AG04450 (cell line): ENCODE measurements at regions not wholly inside any gene's neighbourhood (a gene's known extent, or its start where the extent isn't known, plus 50 kb on each side); places are given as distances from the start of the nearest gene placed in this dataset.

Experiments
- CTCF ChIA-PET: fragments of 300-600, 350-600 bp; formaldehyde crosslinking; extraction: SDS; loops from one replicate; lab custom pipeline; 2022; ENCODE audit warnings: antibody characterized with exemption, inconsistent platforms; lab: Charles Lee
- POLR2A ChIA-PET: fragments of 350-600 bp; formaldehyde crosslinking; extraction: SDS; loops from one replicate; lab custom pipeline; 2021; ENCODE audit warnings: antibody characterized with exemption, inconsistent platforms; lab: Yijun Ruan, JAX
- DNase-seq: peaks from one replicate; pipeline ENCODE4 v3.0.0-alpha.2; 2011; ENCODE audit warnings: low read depth, low spot score
- H3K27ac ChIP-seq: one replicate; pipeline ENCODE4 v1.5.1; 2012; ENCODE audit warnings: low read depth, low read length, control low read depth
- H3K27me3 ChIP-seq: one replicate; pipeline ENCODE4 v1.6.0; 2012; ENCODE audit warnings: low read length; ENCODE audit not compliant: control insufficient read depth, insufficient read depth
- H3K4me3 ChIP-seq: 2 replicates; pipeline ENCODE4 v1.5.1; 2011; ENCODE audit warnings: mild to moderate bottlenecking, low read depth, low read length, control low read depth
- H3K9me3 ChIP-seq: 2 replicates; pipeline ENCODE4 v1.5.1; 2012; ENCODE audit warnings: low read length; ENCODE audit not compliant: control insufficient read depth, insufficient read depth
- TF ChIP-seq, protein P1 (sequence below): IDR thresholded peaks from 2 replicates; pipeline ENCODE4 v1.5.1; 2011; ENCODE audit warnings: low read depth, low read length, control low read depth, inconsistent platforms

DNA sequence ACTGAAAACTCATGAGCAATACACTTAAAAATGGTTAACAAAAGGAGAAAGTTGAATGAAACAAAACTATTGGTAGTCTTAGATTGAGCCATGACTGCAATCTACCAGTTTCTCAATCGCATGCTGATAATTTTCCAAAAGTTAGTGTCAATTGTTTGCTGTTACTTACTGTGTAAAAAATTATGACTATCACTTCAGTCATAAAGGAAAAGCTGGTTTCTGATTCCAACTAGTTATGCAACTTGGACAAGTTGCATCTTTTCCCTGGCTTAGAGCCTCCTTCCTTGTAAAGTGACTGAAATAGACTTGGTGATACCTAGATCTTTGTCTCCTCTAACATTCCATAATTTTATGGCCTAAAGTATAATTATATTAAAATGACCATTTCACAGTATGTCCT is 88.3 kb upstream of the PAK5 start:
- Histone ChIP-seq H3K27ac (no peak overlapping the region), H3K4me3 (no peak overlapping the region), H3K9me3 (no peaks in the 10 kb centered on the region), H3K27me3 (no peaks in the 10 kb centered on the region)
- TF ChIP-seq, protein P1, sequence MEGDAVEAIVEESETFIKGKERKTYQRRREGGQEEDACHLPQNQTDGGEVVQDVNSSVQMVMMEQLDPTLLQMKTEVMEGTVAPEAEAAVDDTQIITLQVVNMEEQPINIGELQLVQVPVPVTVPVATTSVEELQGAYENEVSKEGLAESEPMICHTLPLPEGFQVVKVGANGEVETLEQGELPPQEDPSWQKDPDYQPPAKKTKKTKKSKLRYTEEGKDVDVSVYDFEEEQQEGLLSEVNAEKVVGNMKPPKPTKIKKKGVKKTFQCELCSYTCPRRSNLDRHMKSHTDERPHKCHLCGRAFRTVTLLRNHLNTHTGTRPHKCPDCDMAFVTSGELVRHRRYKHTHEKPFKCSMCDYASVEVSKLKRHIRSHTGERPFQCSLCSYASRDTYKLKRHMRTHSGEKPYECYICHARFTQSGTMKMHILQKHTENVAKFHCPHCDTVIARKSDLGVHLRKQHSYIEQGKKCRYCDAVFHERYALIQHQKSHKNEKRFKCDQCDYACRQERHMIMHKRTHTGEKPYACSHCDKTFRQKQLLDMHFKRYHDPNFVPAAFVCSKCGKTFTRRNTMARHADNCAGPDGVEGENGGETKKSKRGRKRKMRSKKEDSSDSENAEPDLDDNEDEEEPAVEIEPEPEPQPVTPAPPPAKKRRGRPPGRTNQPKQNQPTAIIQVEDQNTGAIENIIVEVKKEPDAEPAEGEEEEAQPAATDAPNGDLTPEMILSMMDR: no peak
- DNase-seq: no peak
- POLR2A ChIA-PET: no interaction called here
- CTCF ChIA-PET: interaction anchor here (1.2 kb wide), 1 partner anchor 14 kb away, joined by 4 read pairs; no protein-coding TSS in a partner anchor

- Histone ChIP-seq H3K27me3 (no peaks in the 10 kb centered on the region), H3K4me3 (no peak overlapping the region), H3K27ac (no peak overlapping the region), H3K9me3 (no peaks in the 10 kb centered on the region)
- TF ChIP-seq, protein P1: no peak
- no peak for DNase-seq
- ChIA-PET POLR2A (no interaction called here), CTCF (interaction anchor here (0.6 kb wide), 1 partner anchor 9 kb away, joined by 6 read pairs; no protein-coding TSS in a partner anchor)
Observed at GRCh38 chr20:9926476-9926875, 87.6 kb upstream of the PAK5 start.

GRCh38 chr20:9926007-9926406 is 87.1 kb upstream of the PAK5 start:
- no peak overlapping the region for H3K4me3 ChIP-seq
- DNase-seq: no peak
- ChIA-PET POLR2A (no interaction called here), CTCF (interaction anchor here (0.6 kb wide), 1 partner anchor 8 kb away, joined by 6 read pairs; no protein-coding TSS in a partner anchor)
- H3K9me3 ChIP-seq: no peaks in the 10 kb centered on the region
- H3K27ac ChIP-seq: no peak overlapping the region
- H3K27me3 ChIP-seq: no peaks in the 10 kb centered on the region
- TF ChIP-seq, protein P1: no peak

DNA sequence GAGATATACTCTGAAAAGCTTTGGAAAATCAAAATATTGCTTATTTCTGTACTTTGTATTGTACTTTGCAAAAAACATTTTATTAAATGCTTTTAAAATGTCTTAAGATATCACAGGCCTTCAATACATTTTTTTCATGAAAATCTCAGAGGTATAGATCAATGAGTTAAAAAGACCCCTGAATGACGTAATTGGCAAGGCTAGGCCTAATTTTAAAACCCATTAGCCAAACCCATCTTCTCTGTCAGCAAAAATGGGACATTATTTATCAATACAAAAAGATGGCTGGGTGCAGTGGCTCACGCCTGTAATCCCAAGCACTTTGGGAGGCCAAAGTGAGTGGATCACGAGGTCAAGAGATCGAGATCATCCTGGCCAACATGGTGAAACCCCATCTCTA is 84.8 kb upstream of the PAK5 start:
- Histone ChIP-seq H3K4me3 (no peak overlapping the region), H3K27me3 (no peaks in the 10 kb centered on the region), H3K27ac (no peak overlapping the region), H3K9me3 (no peaks in the 10 kb centered on the region)
- TF ChIP-seq, protein P1: no peak
- ChIA-PET POLR2A (no interaction called here), CTCF (interaction anchor here (0.6 to 2.5 kb wide), 5 partner anchors 9 to 511 kb away, joined by 3 to 14 read pairs (median 5); partner anchors contain the start of gene MKKS)
- no peak for DNase-seq

- POLR2A ChIA-PET: no interaction called here
- CTCF ChIA-PET: interaction anchor here (0.6 to 2.2 kb wide), 2 partner anchors 8 to 311 kb away, joined by 5 to 11 read pairs; no protein-coding TSS in a partner anchor
- H3K4me3 ChIP-seq: no peak overlapping the region
Observed at GRCh38 chr20:9920866-9921265, 82.0 kb upstream of the PAK5 start.

More at GRCh38 chr20:9920866-9921265, 82.0 kb upstream of the PAK5 start:
- TF ChIP-seq, protein P1: no peak
- DNase-seq: no peak
- Histone ChIP-seq H3K9me3 (no peaks in the 10 kb centered on the region), H3K27me3 (no peaks in the 10 kb centered on the region), H3K27ac (no peak overlapping the region)
